Ishikawa (cell line): ENCODE measurements at regions not wholly inside any gene's neighbourhood (a gene's known extent, or its start where the extent isn't known, plus 50 kb on each side); places are given as distances from the start of the nearest gene placed in this dataset.

Experiments
- CEBPB ChIP-seq: IDR thresholded peaks from 2 replicates; pipeline ENCODE4 v1.6.1; 2012
- CREB1 ChIP-seq: IDR thresholded peaks from 2 replicates; pipeline ENCODE4 v1.6.1; 2012; ENCODE audit warnings: low read depth
- EGR1 ChIP-seq: IDR thresholded peaks from 2 replicates; pipeline ENCODE4 v1.6.1; 2012
- EP300 ChIP-seq: IDR thresholded peaks from 2 replicates; pipeline ENCODE4 v1.6.1; 2012; ENCODE audit warnings: borderline replicate concordance
- FOXM1 ChIP-seq: IDR thresholded peaks from 2 replicates; pipeline ENCODE4 v1.6.1; 2012; ENCODE audit warnings: low read depth, borderline replicate concordance
- MAX ChIP-seq: IDR thresholded peaks from 2 replicates; pipeline ENCODE4 v1.6.1; 2012
- NFIC ChIP-seq: IDR thresholded peaks from 2 replicates; pipeline ENCODE4 v1.6.1; 2012
- RAD21 ChIP-seq: IDR thresholded peaks from 2 replicates; pipeline ENCODE4 v1.6.1; 2012; ENCODE audit warnings: low read depth
- REST ChIP-seq: IDR thresholded peaks from 2 replicates; pipeline ENCODE4 v1.6.1; 2012; ENCODE audit warnings: low read depth, mild to moderate bottlenecking
- TAF1 ChIP-seq: IDR thresholded peaks from 2 replicates; pipeline ENCODE4 v1.6.1; 2012; ENCODE audit warnings: low read depth, mild to moderate bottlenecking
- TCF12 ChIP-seq: IDR thresholded peaks from 2 replicates; pipeline ENCODE4 v1.6.1; 2012; ENCODE audit warnings: low read depth
- TEAD4 ChIP-seq: IDR thresholded peaks from 2 replicates; pipeline ENCODE4 v1.6.1; 2012
- USF1 ChIP-seq: IDR thresholded peaks from 2 replicates; pipeline ENCODE4 v1.6.1; 2012
- YY1 ChIP-seq: IDR thresholded peaks from 2 replicates; pipeline ENCODE4 v1.6.1; 2012; ENCODE audit warnings: low read depth
- ZBTB7A ChIP-seq: IDR thresholded peaks from 2 replicates; pipeline ENCODE4 v1.6.1; 2012; ENCODE audit warnings: low read depth

GRCh38 chr18:64273724-64274123 lies 124.8 kb upstream of the LINC00305 start:
- TF ChIP-seq MAX (no peak), REST (no peak), RAD21 (no peak), EP300 (no peak), EGR1 (no peak), TEAD4 (no peak), TCF12 (no peak), NFIC (no peak), USF1 (no peak), FOXM1 (no peak), TAF1 (no peak), CEBPB (no peak), YY1 (no peak), CREB1 (no peak), ZBTB7A (no peak)

GRCh38 chr18:64271975-64272659 lies 123.2 kb upstream of the LINC00305 start:
- no peak for TF ChIP-seq EP300
- no peak for TF ChIP-seq FOXM1
- no peak for TF ChIP-seq CEBPB

- TF ChIP-seq FOXM1 (no peak), CEBPB (no peak), ZBTB7A (no peak), EP300 (no peak), TEAD4 (no peak), NFIC (no peak), EGR1 (no peak), TCF12 (no peak), RAD21 (no peak), YY1 (no peak), TAF1 (no peak), CREB1 (no peak), MAX (no peak), USF1 (no peak), REST (no peak)
Observed at GRCh38 chr18:64271246-64271645, 122.4 kb upstream of the LINC00305 start.

GRCh38 chr18:64270608-64271007 lies 121.7 kb upstream of the LINC00305 start:
- TF ChIP-seq CEBPB (no peak), FOXM1 (no peak), EP300 (no peak), MAX (no peak), NFIC (no peak), TCF12 (no peak), TEAD4 (no peak)

GRCh38 chr18:64270121-64270520 lies 121.2 kb upstream of the LINC00305 start:
- TF ChIP-seq EP300 (no peak), MAX (no peak), REST (no peak), CREB1 (no peak)
